Mucosa of gallbladder (tissue), 1 donor: ENCODE measurements at regions not wholly inside any gene's neighbourhood (a gene's known extent, or its start where the extent isn't known, plus 50 kb on each side); places are given as distances from the start of the nearest gene placed in this dataset.
A peak's percentile ranks its signal among the peaks of the same experiment; 100 is the strongest.
"Not testable (repeated sequence)": the region's sequence is repeated elsewhere in the genome, so short reads cannot be mapped to it uniquely, and the experiment has no call there.

Experiments
- DNase-seq: peaks from one replicate; pipeline ENCODE4 v3.0.0-alpha.2; 2020; ENCODE audit warnings: low spot score
- donor health status: DM: no; HTN: no; CAD: no.

DNA sequence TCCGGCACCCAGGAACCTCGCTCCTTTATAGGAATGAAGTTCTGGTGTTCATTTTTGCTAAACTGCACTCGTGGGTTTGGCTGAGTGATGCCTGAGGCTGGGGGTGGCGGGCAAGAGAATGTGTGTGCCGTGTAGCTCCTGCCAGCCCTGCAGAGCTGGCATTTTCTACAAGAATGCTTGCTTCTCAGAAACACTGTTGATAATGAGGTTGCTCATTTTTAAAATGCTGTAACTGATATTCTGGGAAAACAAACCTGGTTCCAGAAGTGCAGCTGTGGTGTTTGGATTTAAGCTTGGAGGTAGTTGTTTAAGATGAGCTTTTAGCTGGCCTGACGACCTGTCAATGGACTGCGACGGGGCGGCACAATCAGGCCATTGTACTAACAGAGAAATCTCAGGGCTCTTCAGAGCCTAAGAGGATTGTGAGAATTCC is 511.9 kb upstream of the TNP1 start:
- DNase-seq = peak; percentile 22

DNA sequence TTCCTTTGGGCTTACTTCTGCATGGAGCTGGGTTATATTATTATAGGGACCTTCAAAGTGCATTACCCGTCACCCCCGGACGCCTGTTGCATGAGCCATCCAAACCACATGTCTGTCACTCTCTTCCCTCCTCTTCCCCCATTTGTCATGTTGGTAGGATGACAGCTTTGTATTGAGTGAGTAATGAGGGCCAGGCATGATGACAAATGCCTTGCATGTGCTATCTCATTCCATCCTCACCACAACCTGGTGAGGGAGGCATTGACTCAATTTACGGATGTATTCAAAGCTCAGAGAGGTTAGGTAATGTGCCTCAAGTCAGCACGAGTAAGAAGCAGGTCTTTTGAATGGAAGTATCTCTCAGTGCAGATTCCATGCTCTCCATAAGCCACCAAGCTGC is 510.5 kb upstream of the TNP1 start:
- DNase-seq = no peak

DNA sequence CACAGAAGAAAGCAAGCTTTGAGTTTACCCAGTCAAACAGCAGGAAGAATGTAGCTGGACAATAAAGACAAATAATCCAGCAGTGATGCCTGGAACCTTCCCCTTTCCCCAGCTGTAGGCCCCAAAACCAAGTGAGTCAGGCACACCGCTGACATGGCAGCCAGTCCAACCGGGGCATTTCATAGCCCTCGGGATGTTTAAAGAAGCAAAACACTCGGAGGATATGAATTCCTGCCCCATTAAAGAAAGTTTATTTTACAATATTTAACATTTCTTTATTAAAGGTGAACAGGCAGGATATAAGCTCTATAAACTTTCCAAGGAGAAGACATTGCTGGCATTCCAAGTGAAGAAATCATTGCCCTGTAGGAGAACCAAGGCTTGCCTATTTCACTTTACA is 507.6 kb upstream of the TNP1 start:
- no peak for DNase-seq

DNA sequence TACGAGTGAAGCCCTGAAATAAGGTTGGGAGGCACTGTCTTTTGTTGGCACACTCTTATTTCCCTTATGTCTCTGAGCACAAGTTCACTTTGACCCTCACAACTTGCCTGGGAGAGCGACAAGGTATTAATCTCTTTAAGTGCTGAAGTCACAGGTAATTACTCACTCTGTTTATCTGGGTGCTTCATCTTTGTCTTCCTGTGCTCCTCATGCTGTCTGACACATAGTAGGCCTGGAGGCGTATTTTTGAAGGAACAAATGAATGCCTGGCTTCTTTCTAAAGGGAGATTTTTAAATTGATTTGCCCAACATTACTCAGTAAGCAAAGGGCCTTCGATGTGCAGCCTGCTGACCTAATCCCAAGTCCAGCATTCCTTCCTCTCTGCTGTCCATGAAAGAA is 507.1 kb upstream of the TNP1 start:
- DNase-seq = no peak

DNA sequence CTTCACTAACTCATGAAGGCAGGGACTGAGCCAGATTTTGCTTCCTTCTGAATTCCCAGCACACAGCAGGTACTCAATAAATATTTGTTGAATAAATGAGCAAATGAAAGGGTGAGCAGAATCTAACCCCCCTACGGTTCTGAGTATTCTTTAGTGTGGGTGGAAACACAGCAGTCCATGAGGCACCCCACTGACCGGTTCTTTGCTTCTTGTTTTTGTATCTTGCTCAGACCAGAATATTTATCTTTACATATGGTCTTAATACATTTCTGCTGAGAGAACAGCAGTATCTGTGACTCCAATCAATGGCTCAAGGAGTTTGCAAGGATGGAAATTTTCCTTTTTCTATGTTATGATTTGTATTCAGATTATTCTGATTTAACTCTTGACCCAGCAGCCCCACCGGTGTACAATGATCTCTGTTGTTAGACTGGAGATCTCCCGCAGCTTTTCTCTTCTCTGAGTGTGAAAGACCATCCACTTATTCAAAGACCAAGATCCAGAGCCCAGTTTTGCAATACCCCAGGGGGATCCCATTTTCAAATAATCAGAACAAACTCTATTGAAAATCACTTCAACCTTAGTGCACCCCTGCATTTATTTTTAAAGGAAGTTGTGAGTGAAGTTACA is 506.5 kb upstream of the TNP1 start:
- no peak for DNase-seq

DNA sequence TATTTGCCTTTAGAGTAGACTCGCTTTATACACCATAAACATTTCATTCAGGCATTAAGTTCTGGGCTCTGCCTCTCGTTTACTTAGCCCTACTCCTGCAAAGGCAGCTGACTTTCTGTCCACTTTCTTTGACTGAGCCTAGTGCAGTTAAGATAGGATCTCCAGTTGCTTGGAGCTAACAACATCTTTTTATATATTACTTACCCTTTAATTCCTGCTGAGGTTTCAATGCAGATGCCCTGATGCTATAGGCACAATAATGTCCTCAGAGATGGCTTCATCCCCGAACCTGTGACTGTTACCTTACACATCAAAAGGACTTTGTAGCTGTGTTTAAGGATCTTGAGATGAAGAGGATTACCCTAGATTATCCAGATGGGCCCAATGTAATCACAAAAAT is 505.8 kb upstream of the TNP1 start:
- DNase-seq = no peak

DNA sequence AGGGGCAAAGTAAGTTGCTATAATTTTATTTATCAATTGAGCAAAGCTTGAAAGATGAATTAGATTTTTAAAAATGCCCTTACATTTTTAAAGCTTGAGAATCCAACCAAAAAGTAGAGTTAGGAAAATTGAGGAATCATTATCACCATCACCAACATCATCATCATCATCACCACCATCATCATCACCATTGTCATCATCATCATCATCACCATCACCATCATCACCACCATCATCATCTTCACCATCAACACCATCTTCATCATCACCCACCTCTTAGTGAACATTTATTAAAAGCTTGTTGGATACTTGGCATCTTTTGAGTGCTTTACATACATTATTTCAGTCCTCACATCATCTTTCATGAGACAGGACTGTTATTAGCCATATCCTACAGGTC is 504.4 kb upstream of the TNP1 start:
- DNase-seq = no peak

DNA sequence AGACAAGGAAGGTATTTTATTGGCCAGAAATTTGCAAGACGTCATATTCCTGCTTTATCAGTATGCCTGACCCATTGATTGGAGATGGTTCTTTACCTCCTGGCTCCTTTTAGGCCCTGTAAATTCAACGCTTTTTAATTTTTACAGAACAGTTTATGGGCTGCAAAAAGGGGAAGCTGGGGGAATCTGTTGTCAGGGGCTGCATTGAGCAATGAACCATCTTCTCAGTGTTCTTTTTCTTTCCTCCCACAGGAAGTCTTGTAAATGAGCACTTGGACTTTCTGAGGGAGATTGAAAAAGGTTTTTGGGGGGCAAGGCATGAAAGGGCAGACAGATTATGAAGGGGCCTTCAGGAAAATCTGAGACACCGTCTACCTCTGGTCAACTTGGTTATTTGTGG is 503.6 kb upstream of the TNP1 start:
- DNase-seq = no peak

DNA sequence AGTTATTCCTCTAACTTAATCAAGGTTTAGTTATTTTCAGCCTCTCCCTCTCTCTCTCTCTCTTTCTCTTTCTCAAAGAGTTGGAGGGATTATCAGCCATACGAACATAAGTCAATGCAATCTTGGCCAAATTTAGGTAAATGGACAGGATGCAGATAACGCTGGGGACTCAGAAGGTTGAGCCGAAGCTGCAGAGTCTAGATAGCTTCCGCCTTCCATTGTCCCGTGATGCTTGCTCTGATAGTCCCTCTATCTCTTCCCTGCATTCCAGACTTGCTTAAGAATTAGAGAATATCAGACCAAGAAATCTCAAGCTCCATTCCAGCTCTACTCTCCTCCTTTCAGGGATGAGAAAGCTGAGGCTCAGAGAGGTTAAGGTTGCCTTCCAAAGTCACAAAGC is 502.8 kb upstream of the TNP1 start:
- no peak for DNase-seq

DNA sequence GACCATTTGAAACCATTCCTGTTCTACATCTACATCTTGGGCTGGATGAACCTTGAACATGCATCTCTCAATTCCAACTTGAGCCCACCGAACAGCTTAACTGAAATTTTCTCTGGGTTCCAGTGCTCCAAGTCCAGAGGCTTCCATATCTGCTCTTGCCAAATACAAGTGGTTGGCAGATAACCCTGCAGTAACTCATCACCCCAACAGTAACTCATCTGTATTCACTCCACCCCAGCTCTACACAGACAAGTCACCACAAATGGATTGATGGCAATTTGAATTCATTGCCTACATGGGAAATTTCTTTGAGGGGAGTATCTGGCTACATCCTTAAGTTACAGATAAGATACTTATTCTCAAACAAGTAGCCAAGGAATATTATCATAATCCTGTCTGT is 502.4 kb upstream of the TNP1 start:
- DNase-seq = no peak

DNA sequence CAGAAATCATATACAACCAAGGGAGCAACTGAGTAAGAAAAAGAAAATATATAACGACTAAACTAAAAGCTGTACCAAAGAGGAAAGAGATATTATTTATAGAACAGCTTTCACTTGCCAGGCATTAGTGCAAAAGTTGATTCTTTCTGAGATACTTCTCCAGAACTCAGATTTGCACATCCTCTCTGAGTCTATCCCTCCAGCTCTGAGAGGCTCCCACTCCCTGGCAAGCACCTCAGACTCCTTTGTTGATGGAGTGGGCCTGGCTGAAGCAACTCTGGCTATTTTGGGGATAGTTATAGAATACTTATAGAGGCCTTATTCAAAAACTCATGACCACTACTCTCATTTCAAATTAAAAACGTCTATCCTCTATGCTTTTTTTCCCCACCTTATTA is 501.6 kb upstream of the TNP1 start:
- no peak for DNase-seq

DNA sequence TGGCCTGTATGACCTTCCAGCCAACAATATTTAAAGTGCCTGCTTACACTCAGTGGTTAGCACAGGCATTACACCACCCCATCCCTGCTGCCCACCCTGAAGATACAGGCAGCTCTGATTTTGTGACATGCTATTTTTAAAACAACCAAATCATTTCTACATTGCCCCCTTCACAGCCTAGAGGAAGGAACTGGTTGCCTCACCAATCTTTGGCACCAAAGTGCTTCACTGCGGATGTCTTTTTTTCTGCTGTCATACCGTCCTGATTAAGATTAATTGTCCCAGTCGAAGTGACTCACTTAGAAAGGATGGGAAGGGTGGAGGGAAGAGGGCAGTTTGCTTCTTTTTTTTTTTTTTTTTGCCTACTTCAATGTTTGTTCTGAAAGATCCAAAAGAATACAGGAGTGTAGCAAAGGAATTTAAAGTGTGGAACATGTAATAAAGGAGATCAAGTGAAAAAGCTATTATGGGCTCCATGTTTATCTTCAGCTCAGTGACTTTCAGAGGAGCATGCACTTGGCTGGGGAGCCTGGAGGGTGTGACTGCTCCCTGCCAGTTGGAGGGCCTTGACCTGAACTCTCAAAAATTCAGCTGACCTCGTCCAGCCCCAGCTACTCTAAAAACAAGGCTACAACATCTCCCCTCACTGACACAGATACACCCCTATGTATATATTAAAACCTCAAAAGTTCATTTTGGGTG is 501.1 kb upstream of the TNP1 start:
- no peak for DNase-seq

DNA sequence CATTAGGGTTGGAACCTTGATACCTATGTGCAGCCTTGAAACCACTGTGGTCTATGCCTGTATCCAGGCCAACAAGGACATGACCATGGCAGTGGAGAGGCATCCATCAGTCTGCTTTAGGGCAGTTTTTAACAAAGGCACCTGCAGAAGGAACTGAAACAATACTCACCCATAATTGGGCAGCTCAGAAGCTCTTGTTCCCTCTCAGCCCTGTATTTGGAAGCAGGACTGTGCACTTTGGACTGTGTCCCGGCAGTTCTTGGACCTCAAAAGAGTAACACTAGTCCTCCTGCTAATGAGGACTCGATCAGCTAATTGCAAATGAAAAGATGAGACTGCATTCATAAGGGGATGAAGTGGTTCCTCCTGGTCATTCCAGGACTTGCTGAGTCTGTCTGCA is 500.2 kb upstream of the TNP1 start:
- no peak for DNase-seq

DNA sequence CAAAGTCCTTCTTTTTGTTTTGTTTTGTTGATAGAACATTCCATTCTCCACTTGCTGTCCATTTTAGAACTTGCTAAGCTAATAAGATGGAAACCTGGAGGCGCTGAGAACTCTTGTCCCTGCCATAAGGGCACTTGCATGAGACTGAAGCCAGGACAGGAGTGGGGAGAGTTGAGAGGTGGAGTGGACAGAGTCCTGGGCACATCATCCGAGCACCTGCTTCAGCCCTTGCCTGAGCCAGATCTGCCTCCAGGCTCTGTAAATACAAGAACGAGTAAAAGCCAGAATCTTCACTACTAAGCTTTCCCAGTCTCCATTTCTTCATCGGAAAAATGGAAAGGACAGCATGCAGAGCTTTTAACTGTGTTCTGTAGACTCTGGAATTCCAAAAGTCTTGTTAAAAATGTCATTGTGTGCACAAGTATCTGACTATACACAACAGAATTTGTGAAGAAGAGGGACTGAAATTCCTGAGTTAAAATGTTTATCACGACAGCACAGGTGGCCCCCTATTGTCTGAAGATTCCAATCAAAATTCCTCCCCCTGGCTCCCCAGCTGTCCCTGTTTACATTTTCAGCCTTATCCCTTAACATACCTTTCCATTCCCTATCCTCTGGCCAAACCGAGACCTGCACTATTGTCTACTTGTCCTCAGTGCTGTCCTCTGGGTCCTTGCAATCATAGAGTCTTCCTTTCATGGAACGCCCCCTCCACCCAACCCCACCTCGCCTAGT is 498.2 kb upstream of the TNP1 start:
- no peak for DNase-seq

DNA sequence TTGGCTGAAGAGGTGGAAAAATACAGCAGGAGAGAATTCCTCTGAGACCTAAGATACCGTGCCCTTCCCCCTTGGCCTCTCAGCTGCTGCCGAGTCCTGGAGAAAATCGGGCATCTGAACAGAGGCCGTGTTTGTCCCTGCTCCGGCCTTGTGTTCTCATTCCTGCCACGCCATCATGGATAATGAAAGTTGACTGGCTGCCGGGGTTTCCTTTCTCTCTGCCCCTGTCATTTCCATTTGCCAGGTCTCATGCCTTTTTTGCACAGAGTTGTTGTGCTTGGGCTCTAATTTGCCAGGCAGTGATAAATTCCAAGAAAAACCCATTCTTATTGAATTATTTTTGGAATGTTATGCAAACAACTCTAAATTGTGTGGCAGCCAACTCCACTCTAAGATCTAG is 496.9 kb upstream of the TNP1 start:
- no peak for DNase-seq

DNA sequence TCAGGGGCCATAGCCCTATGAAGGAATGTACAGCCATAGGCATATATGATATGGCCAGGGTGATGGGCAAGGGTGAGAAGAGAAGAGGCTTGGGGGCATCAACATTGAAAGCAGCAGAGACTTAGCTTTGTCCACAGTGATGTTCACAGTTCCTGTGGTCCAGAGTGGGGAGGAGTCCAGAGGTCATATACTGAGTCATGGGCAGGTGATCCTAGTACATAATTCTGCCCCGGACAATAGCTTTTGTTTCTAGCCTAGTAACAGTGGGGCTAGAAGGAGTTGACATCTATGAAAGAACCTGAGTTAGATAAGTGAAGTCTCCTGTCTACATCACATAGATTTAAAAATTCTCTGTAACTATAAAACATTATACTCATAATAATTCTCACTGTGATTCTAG is 496.3 kb upstream of the TNP1 start:
- no peak for DNase-seq

DNA sequence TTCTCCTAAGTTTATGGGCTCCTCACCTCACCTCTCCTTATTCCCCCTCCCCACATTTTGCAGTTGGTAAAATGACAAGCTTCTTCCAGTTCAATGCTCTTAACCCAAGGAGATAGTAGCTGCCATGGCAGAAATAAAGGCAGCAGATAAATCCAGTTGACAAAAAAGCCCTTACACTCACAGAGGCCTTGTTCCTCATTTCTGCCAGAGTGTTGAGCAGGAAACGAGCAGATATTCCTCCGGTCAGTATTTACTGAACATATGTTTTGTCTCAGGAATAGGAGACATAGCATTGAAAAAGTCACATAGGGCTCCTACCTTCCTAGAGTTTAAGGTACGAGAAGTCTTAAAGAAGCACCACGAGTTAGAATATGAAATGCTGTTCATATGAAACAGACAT is 493.7 kb upstream of the TNP1 start:
- no peak for DNase-seq

DNA sequence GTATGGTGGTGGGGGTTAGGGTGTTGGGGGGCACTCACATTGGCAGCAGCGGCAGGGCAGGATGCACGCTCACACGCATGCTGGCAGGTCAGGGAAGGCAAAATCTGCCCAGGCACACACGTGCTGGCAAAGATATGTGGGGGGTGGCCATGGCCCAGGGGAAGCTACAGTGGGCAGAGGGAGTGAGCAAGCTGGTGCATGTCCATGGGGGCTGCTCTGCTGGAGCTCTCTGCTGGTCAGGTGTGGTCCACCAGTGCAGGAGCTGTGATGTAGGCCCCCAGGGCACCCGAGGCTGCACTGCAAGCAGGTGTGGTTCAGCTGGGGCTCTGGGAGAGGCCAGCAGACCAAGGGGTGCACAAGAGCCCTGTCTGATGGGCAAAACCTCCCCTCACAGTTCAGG is 491.5 kb upstream of the TNP1 start:
- DNase-seq = no peak

DNA sequence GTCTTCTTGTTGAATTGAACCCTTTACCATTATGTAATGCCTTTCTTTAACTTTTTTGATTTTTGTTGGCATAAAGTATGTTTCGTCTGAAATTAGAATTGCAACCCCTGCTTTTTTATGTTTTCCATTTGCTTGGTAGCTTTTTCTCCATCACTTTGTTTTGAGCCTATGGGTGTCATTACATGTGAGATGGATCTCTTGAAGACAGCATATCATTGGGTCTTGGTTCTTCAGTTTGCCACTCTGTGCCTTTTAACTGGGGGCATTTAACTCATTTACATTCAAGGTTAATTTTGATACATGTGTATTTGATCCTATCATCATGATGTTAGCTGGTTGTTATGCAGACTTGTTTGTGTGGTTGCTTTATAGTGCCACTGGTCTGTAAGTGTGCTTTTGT is 489.4 kb upstream of the TNP1 start:
- DNase-seq = no peak

DNA sequence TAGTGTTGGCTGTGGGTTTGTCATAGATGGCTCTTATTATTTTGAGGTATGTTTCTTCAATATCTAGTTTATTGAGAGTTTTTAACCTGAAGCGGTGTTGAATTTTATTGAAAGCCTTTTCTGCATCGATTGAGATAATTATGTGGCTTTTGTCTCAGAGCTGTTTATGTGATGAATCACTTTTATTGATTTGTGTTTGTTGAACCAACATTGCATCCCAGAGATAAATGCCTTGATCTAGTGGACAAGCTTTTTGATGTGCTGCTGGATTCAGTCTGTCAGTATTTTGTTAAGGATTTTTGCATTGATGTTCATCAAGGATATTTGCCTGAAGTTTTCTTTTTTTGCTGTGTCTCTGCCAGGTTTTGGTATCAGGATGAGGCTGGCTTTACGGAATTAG is 487.8 kb upstream of the TNP1 start:
- DNase-seq = not testable (repeated sequence)

DNA sequence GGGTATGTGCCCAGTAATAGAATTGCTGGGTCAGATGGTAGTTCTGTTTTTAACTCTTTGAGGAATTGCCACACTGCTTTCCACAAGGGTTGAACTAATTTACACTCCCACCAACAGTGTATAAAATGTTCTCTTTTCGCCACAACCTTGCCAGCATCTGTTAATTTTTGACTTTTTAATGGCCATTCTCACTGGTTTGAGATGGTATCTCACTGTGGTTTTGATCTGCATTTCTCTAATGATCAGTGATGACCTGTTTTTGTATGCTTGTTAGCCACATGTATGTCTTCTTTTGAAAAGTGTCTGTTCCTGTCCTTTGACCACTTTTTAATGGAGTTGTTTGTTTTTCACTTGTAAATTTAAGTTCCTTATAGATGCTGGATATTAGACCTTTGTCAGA is 486.2 kb upstream of the TNP1 start:
- not testable (repeated sequence) for DNase-seq

DNA sequence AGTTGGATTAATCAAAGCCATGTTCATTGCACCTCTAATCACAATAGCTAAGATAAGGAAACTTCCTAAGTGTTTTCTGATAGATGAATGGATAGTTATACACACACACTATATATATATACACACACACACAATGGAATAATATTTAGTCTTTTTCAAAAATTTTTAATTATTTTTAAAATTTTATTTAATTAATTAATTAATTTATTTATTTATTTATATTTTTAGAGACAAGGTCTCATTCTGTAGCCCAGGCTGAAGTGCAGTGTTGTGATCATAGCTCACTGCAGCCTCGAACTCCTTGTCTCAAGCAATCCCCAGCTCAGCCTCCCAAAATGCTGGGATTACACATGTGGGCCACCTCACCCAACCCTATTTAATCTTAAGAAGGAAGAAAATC is 481.0 kb upstream of the TNP1 start:
- DNase-seq = no peak

DNA sequence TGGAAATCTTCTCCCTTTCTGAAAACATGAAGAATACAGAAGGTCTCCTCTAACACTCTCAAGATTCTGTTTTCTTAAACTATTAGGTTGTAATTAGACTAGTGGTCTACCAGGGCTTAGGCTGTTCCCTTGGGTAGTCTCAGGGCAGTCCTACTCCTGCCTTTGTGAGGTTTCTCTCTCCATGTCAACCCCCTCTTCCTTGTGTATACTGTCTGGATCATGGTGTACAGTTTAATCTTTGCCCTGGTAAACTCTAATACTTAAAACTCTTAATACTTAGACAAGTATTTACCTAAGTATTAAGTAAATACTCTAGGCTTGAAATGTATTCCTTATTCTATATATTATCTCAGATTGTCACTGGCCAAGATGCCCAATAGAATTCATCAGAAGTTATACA is 480.3 kb upstream of the TNP1 start:
- DNase-seq = no peak
